Mesenchymal stem cell (in vitro differentiated cells and primary cell): ENCODE measurements at regions not wholly inside any gene's neighbourhood (a gene's known extent, or its start where the extent isn't known, plus 50 kb on each side); places are given as distances from the start of the nearest gene placed in this dataset.
"Not testable (repeated sequence)": the region's sequence is repeated elsewhere in the genome, so short reads cannot be mapped to it uniquely, and the experiment has no call there.

Experiments used
- DNase-seq: peaks from one replicate; pipeline ENCODE4 v3.0.0-alpha.2; 2013
- H2AFZ ChIP-seq: one replicate; pipeline ENCODE4 v1.6.1; 2013; ENCODE audit warnings: low read depth, mild to moderate bottlenecking, control low read depth, inconsistent platforms, low read length, moderate library complexity
- H2AK5ac ChIP-seq: 2 replicates; pipeline ENCODE4 v1.6.1; 2013; ENCODE audit warnings: low read length, moderate library complexity, mild to moderate bottlenecking, inconsistent platforms; ENCODE audit not compliant: severe bottlenecking
- H2BK120ac ChIP-seq: one replicate; pipeline ENCODE4 v1.6.1; 2013; ENCODE audit warnings: low read depth, mild to moderate bottlenecking, inconsistent platforms, low read length, moderate library complexity
- H2BK12ac ChIP-seq, 2 experiments: one replicate each; pipeline ENCODE4 v1.6.1; 2013; ENCODE audit warnings: inconsistent platforms in 2 of 2, low read length in 2 of 2, mild to moderate bottlenecking in 2 of 2, moderate library complexity in 2 of 2, control low read depth in 1 of 2
- H2BK15ac ChIP-seq: one replicate; pipeline ENCODE4 v1.6.1; 2013; ENCODE audit warnings: mild to moderate bottlenecking, low read depth, inconsistent platforms; ENCODE audit not compliant: poor library complexity, severe bottlenecking
- H2BK5ac ChIP-seq: 2 replicates; pipeline ENCODE4 v1.6.1; 2013; ENCODE audit warnings: low read depth, mild to moderate bottlenecking, low read length, control low read depth, inconsistent platforms; ENCODE audit not compliant: poor library complexity, severe bottlenecking
- H3K14ac ChIP-seq, 2 experiments: one replicate each; pipeline ENCODE4 v1.6.1; 2013; ENCODE audit warnings: inconsistent platforms in 2 of 2, low read length in 2 of 2, control low read depth in 1 of 2, mild to moderate bottlenecking in 1 of 2, moderate library complexity in 1 of 2
- H3K18ac ChIP-seq, 2 experiments: one replicate each; pipeline ENCODE4 v1.6.1; 2013; ENCODE audit warnings: inconsistent platforms in 2 of 2, low read length in 2 of 2, control low read depth in 1 of 2, low read depth in 1 of 2, mild to moderate bottlenecking in 1 of 2
- H3K23ac ChIP-seq, 2 experiments: one replicate each; pipeline ENCODE4 v1.6.1; 2013; ENCODE audit warnings: inconsistent platforms in 2 of 2, low read length in 2 of 2, mild to moderate bottlenecking in 2 of 2, moderate library complexity in 2 of 2, control low read depth in 1 of 2
- H3K27ac ChIP-seq: 2 replicates; pipeline ENCODE4 v1.5.1; 2013; ENCODE audit warnings: mild to moderate bottlenecking, moderate library complexity, low read length, control low read depth, inconsistent platforms; ENCODE audit not compliant: poor library complexity, severe bottlenecking
- H3K27me3 ChIP-seq, 2 experiments: 2 replicates each; pipeline versions ENCODE4 v1.6.1 to v1.7.0; 2013; ENCODE audit warnings: low read length in 2 of 2, mild to moderate bottlenecking in 2 of 2, moderate library complexity in 2 of 2, control low read depth in 1 of 2, inconsistent platforms in 1 of 2; ENCODE audit not compliant: control insufficient read depth in 1 of 2, insufficient read depth in 1 of 2
- H3K36me3 ChIP-seq, 2 experiments: 2 replicates each; pipeline versions ENCODE4 v1.6.1 to v1.7.0; 2013; ENCODE audit warnings: low read length in 2 of 2, control low read depth in 1 of 2, inconsistent platforms in 1 of 2, low read depth in 1 of 2, mild to moderate bottlenecking in 1 of 2; ENCODE audit not compliant: insufficient read depth in 2 of 2, control insufficient read depth in 1 of 2
- H3K4ac ChIP-seq, 2 experiments: one replicate each; pipeline ENCODE4 v1.6.1; 2013; ENCODE audit warnings: inconsistent platforms in 2 of 2, low read length in 2 of 2, mild to moderate bottlenecking in 2 of 2, moderate library complexity in 2 of 2, control low read depth in 1 of 2, low read depth in 1 of 2
- H3K4me1 ChIP-seq: 2 replicates; pipeline ENCODE4 v1.6.1; 2013; ENCODE audit warnings: low read depth, low read length, control low read depth; ENCODE audit not compliant: control insufficient read depth, insufficient read depth
- H3K4me2 ChIP-seq: 2 replicates; pipeline ENCODE4 v1.6.1; 2013; ENCODE audit warnings: low read length, mild to moderate bottlenecking, inconsistent platforms; ENCODE audit not compliant: poor library complexity, severe bottlenecking
- H3K4me3 ChIP-seq, 2 experiments: 2 replicates each; pipeline versions ENCODE4 v1.5.1 to v1.7.0; 2013; ENCODE audit warnings: low read length in 2 of 2, mild to moderate bottlenecking in 2 of 2, control low read depth in 1 of 2, low read depth in 1 of 2; ENCODE audit not compliant: insufficient read depth in 1 of 2
- H3K79me1 ChIP-seq: replicated peaks from 2 replicates; pipeline ENCODE4 v1.6.1; 2013; ENCODE audit warnings: mild to moderate bottlenecking, control low read depth, low read length, inconsistent platforms; ENCODE audit not compliant: poor library complexity, severe bottlenecking
- H3K9ac ChIP-seq: 2 replicates; pipeline ENCODE4 v1.7.0; 2013; ENCODE audit warnings: mild to moderate bottlenecking, low read length, moderate library complexity
- H3K9me3 ChIP-seq: 2 replicates; pipeline ENCODE4 v1.7.0; 2013; ENCODE audit warnings: mild to moderate bottlenecking, low read length; ENCODE audit not compliant: control insufficient read depth
- H4K8ac ChIP-seq: one replicate; pipeline ENCODE4 v1.6.1; 2013; ENCODE audit warnings: inconsistent platforms, mild to moderate bottlenecking, low read length, moderate library complexity
- H4K91ac ChIP-seq: one replicate; pipeline ENCODE4 v1.6.1; 2013; ENCODE audit warnings: mild to moderate bottlenecking, low read length, inconsistent platforms
- WGBS: methylation state at CpG from one replicate; pipeline ENCODE4 v1.1.7; 2013; ENCODE audit warnings: mixed read lengths; 5-methylcytosine and 5-hydroxymethylcytosine counted together

DNA sequence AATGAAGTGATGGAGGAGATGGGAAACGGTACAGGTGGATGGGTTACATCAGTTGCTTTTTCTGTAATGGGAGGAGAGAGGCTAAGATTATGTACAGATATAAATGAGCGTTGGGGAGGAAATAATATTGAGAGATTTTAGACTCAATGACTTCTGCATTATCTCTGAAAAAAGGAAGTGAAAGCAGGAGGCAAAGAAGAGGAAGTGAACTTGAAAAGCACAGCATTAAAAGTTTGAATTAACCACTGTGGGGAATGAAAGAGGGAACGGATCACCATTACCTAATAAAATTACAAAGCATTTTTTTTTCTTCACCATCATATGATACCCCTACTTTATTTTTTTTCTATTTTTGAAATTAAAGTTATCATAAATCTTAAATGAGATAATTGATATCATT is 1025.5 kb downstream of the RPA4 start:
- Histone ChIP-seq H2BK5ac (no peak overlapping the region), H4K8ac (no peak overlapping the region), H3K9ac (no peak overlapping the region), H2BK120ac (no peak overlapping the region), H3K27ac (no peak overlapping the region), H3K18ac (no peak overlapping the region), H3K9me3 (peaks cover 14% of the 10 kb centered on the region), H3K14ac (no peak overlapping the region), H3K4me2 (no peak overlapping the region), H3K36me3 (no peaks in the 10 kb centered on the region), H3K4me3 (no peak overlapping the region), H3K23ac (no peak overlapping the region), H2AFZ (no peak overlapping the region), H2BK12ac (no peak overlapping the region), H2AK5ac (no peak overlapping the region), H3K27me3 (peaks cover 0 to 3% of the 10 kb centered on the region in 2 experiments), H3K4ac (no peak overlapping the region), H4K91ac (no peak overlapping the region), H3K79me1 (no peaks in the 10 kb centered on the region), H2BK15ac (no peak overlapping the region), H3K4me1 (no peaks in the 10 kb centered on the region)
- DNase-seq: no peak
- WGBS: 66% methylated on average over 2 of the region's 3 CpGs

DNA sequence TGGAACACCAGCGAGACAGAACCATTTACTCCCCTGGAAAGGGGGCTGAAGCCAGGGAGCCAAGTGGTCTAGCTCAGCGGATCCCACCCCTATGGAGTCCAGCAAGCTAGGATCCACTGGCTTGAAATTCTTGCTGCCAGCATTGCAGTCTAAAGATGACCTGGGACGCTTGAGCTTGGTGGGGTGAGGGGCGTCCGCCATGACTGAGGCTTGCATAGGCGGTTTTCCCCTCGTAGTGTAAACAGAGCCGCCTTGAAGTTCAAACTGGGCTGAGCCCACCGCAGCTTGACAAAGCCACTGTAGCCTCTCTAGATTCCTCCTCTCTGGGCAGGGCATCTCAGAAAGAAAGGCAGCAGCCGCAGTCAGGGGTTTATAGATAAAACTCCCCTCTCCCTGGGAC is 1031.7 kb downstream of the RPA4 start:
- DNase-seq, H3K27ac ChIP-seq, H2AFZ ChIP-seq, H2BK12ac ChIP-seq, H3K14ac ChIP-seq, H3K23ac ChIP-seq, H3K18ac ChIP-seq, H3K27me3 ChIP-seq, H2BK5ac ChIP-seq, H4K8ac ChIP-seq, H3K4me3 ChIP-seq, H2BK15ac ChIP-seq, H2AK5ac ChIP-seq, H2BK120ac ChIP-seq, H3K36me3 ChIP-seq, H3K79me1 ChIP-seq, H3K4me2 ChIP-seq, H4K91ac ChIP-seq, H3K9ac ChIP-seq, H3K4ac ChIP-seq, H3K4me1 ChIP-seq: not testable (repeated sequence)
- H3K9me3 ChIP-seq: peaks cover 12% of the 10 kb centered on the region
- 84% methylated on average over 7 of the region's 10 CpGs for WGBS

DNA sequence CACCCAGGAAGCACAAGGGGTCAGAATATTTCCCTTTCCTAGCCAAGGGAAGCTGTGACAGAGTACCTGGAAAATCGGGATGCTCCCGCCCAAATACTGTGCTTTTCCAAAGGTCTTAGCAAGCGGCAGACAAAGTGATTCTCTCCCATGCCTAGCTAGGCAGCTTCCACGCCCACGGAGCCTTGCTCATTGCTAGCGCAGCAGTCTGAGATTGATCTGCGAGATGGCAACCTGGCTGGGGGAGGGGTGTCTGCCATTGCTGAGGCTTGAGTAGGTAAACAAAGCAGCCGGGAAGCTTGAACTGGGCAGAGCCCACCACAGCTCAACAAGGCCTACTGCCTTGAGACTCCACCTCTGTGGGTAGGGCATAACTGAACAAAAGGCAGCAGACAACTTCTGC is 1037.5 kb downstream of the RPA4 start:
- not testable (repeated sequence) for H3K27me3 ChIP-seq, H3K18ac ChIP-seq, H3K36me3 ChIP-seq, H3K4ac ChIP-seq, H3K9ac ChIP-seq, H2BK15ac ChIP-seq, H3K23ac ChIP-seq, H3K9me3 ChIP-seq, H2AFZ ChIP-seq, H3K4me1 ChIP-seq, H4K8ac ChIP-seq, H3K4me2 ChIP-seq, H3K14ac ChIP-seq, DNase-seq, H4K91ac ChIP-seq, H3K4me3 ChIP-seq, H3K27ac ChIP-seq, H2BK120ac ChIP-seq, H3K79me1 ChIP-seq, H2AK5ac ChIP-seq, H2BK5ac ChIP-seq, H2BK12ac ChIP-seq
- WGBS: 93% methylated on average over 7 of the region's 8 CpGs

DNA sequence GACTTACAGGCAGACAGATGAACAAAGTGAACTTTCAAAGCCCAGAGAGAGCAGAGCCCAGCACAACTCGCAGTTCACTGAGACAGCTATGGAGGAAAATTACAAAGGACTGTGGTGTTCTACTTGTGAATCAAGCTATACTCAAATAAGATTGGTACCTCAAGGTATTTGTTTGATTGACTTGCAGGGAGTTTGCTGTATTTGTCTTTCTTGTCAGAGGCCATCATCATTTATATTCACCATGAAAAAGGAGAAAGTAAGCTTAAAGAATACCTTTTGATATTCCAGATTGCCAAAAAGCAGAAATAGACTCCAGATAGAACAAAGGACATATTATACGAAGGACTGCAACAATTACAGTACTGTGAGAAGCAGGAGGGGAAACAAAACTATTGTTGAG is 1047.9 kb downstream of the RPA4 start:
- no peak overlapping the region for H4K8ac ChIP-seq
- no peak overlapping the region for H3K4me2 ChIP-seq
- no peak overlapping the region for H2BK15ac ChIP-seq
- H2BK5ac ChIP-seq: no peak overlapping the region
- no peak overlapping the region for H2AFZ ChIP-seq
- H3K27me3 ChIP-seq: no peaks in the 10 kb centered on the region
- H3K9ac ChIP-seq: no peak overlapping the region
- no peak overlapping the region for H3K27ac ChIP-seq
- H3K4me1 ChIP-seq: no peaks in the 10 kb centered on the region
- H2BK120ac ChIP-seq: no peak overlapping the region
- no peak overlapping the region for H4K91ac ChIP-seq
- H3K14ac ChIP-seq: no peak overlapping the region
- no peak overlapping the region for H3K4me3 ChIP-seq
- H3K4ac ChIP-seq: no peak overlapping the region
- no peak for DNase-seq
- no peak overlapping the region for H2AK5ac ChIP-seq
- H3K36me3 ChIP-seq: no peaks in the 10 kb centered on the region
- no peak overlapping the region for H2BK12ac ChIP-seq
- H3K23ac ChIP-seq: no peak overlapping the region
- H3K79me1 ChIP-seq: no peaks in the 10 kb centered on the region
- no peak overlapping the region for H3K18ac ChIP-seq
- WGBS: 69% methylated on average over 1 of the region's 2 CpGs
- no peaks in the 10 kb centered on the region for H3K9me3 ChIP-seq
